Panc1 (cell line): ENCODE measurements at regions not wholly inside any gene's neighbourhood (a gene's known extent, or its start where the extent isn't known, plus 50 kb on each side); places are given as distances from the start of the nearest gene placed in this dataset.

Experiments
- POLR2AphosphoS5 ChIP-seq: IDR thresholded peaks from 2 replicates; pipeline ENCODE4 v1.6.1; 2012; ENCODE audit warnings: mild to moderate bottlenecking, low read depth, low read length, moderate library complexity
- SIN3A ChIP-seq: IDR thresholded peaks from 2 replicates; pipeline ENCODE4 v1.6.1; 2012; ENCODE audit warnings: low read depth, mild to moderate bottlenecking, low read length, moderate library complexity, borderline replicate concordance; ENCODE audit not compliant: insufficient read depth
- TCF7L2 ChIP-seq: IDR thresholded peaks from 2 replicates; pipeline ENCODE4 v1.6.1; 2011; ENCODE audit warnings: mild to moderate bottlenecking, low read depth, low read length, inconsistent platforms
- TF ChIP-seq, protein P1 (sequence below): fragments of 450-650 bp; IDR thresholded peaks from 2 replicates; pipeline ENCODE4 v1.5.1; 2017; ENCODE audit warnings: mild to moderate bottlenecking
- TF ChIP-seq, protein P2 (sequence below), 2 experiments: IDR thresholded peaks; 2 replicates each; pipeline ENCODE4 v1.6.1; 2011 to 2012; ENCODE audit warnings: low read depth in 2 of 2, control low read depth in 1 of 2, low read length in 1 of 2, mild to moderate bottlenecking in 1 of 2, moderate library complexity in 1 of 2; ENCODE audit not compliant: insufficient read depth in 1 of 2

DNA sequence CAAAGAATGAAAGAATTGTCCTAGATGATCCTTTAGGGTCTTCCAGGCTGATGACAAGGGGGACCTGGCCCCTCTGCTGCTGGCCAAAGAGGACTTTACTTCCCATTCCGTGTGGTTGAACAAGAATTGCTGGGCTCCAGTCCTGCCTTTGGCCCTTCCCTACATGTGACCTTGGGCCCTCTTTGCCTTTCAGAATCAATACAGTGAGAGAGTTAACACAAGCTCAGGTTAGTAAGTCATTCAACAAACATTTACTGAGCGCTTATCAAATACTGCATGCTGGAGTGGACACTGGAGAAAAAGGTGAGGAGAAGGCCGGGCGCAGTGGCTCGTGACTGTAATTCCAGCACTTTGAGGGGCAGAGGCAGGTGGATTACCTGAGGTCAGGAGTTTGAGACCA, 113.1 kb downstream of the C9orf50 start:
- TF ChIP-seq SIN3A, result no peak
- TF ChIP-seq, protein P1, sequence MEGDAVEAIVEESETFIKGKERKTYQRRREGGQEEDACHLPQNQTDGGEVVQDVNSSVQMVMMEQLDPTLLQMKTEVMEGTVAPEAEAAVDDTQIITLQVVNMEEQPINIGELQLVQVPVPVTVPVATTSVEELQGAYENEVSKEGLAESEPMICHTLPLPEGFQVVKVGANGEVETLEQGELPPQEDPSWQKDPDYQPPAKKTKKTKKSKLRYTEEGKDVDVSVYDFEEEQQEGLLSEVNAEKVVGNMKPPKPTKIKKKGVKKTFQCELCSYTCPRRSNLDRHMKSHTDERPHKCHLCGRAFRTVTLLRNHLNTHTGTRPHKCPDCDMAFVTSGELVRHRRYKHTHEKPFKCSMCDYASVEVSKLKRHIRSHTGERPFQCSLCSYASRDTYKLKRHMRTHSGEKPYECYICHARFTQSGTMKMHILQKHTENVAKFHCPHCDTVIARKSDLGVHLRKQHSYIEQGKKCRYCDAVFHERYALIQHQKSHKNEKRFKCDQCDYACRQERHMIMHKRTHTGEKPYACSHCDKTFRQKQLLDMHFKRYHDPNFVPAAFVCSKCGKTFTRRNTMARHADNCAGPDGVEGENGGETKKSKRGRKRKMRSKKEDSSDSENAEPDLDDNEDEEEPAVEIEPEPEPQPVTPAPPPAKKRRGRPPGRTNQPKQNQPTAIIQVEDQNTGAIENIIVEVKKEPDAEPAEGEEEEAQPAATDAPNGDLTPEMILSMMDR, result no peak
- TF ChIP-seq POLR2AphosphoS5, result no peak
- no peak for TF ChIP-seq TCF7L2
- TF ChIP-seq, protein P2, sequence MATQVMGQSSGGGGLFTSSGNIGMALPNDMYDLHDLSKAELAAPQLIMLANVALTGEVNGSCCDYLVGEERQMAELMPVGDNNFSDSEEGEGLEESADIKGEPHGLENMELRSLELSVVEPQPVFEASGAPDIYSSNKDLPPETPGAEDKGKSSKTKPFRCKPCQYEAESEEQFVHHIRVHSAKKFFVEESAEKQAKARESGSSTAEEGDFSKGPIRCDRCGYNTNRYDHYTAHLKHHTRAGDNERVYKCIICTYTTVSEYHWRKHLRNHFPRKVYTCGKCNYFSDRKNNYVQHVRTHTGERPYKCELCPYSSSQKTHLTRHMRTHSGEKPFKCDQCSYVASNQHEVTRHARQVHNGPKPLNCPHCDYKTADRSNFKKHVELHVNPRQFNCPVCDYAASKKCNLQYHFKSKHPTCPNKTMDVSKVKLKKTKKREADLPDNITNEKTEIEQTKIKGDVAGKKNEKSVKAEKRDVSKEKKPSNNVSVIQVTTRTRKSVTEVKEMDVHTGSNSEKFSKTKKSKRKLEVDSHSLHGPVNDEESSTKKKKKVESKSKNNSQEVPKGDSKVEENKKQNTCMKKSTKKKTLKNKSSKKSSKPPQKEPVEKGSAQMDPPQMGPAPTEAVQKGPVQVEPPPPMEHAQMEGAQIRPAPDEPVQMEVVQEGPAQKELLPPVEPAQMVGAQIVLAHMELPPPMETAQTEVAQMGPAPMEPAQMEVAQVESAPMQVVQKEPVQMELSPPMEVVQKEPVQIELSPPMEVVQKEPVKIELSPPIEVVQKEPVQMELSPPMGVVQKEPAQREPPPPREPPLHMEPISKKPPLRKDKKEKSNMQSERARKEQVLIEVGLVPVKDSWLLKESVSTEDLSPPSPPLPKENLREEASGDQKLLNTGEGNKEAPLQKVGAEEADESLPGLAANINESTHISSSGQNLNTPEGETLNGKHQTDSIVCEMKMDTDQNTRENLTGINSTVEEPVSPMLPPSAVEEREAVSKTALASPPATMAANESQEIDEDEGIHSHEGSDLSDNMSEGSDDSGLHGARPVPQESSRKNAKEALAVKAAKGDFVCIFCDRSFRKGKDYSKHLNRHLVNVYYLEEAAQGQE (IDR thresholded peaks at IDR 0.05; ENCODE audit: insufficient read depth in 1 of 2, low read depth in 2 of 2, low read length in 1 of 2), result no peak
